ENCODE measurements at regions not wholly inside any gene's neighbourhood (a gene's known extent, or its start where the extent isn't known, plus 50 kb on each side); places are given as distances from the start of the nearest gene placed in this dataset.

GRCh38 chr2:196356332-196356731, 185.0 kb upstream of the STK17B start (continued):
- TF ChIP-seq RREB1 (CRISPR knock-in tag; IDR thresholded peaks at IDR 0.05) = peak; percentile 93
- TF ChIP-seq REST (IDR thresholded peaks at IDR 0.05; ENCODE audit: borderline replicate concordance) = 0 out of 2 replicates have a peak, but pooled peaks have one; percentile 28
- no peak for TF ChIP-seq REST (CRISPR knock-in tag; IDR thresholded peaks at IDR 0.05; ENCODE audit: low read depth)
- TF ChIP-seq ZNF41 (CRISPR knock-in tag; conservative IDR thresholded peaks at IDR 0.05) = peak; percentile 77; the same call in 1 of the 2 replicates
- TF ChIP-seq SMAD3 (CRISPR knock-in tag; conservative IDR thresholded peaks at IDR 0.05) = peak; percentile 53; the same call in 1 of the 2 replicates
- TF ChIP-seq SMAD4 (CRISPR knock-in tag; conservative IDR thresholded peaks at IDR 0.05) = peak; percentile 32; the same call in 1 of the 2 replicates
- TF ChIP-seq E2F8 (IDR thresholded peaks at IDR 0.05; ENCODE audit: low read depth, partially characterized antibody) = peak; percentile 35
- peak; percentile 59; the same call in 1 of the 2 replicates for TF ChIP-seq TEAD2 (tag; IDR thresholded peaks at IDR 0.05)
- peak; percentile 51 for TF ChIP-seq TAL1 (IDR thresholded peaks at IDR 0.05)
- peak; percentile 61; the same call in 1 of the 2 replicates for TF ChIP-seq LEF1 (IDR thresholded peaks at IDR 0.05)
- peak; percentile 88 for TF ChIP-seq ATF4 (CRISPR knock-in tag; IDR thresholded peaks at IDR 0.05)
